H1 (cell line): ENCODE measurements at regions not wholly inside any gene's neighbourhood (a gene's known extent, or its start where the extent isn't known, plus 50 kb on each side); places are given as distances from the start of the nearest gene placed in this dataset.

Experiments used
- MAFK ChIP-seq: IDR thresholded peaks from 2 replicates; pipeline ENCODE4 v1.6.1; 2012; ENCODE audit warnings: low read depth, mild to moderate bottlenecking, improper control_type of control experiment, low read length
- TF ChIP-seq, protein P1 (sequence below), 3 experiments: IDR thresholded peaks; 1 replicate in 2 of 3; 2 replicates in 1 of 3; pipeline versions ENCODE4 v1.5.1 to v1.6.1; 2011; ENCODE audit warnings: low read length in 3 of 3, mild to moderate bottlenecking in 3 of 3, inconsistent platforms in 2 of 3, low read depth in 1 of 3, moderate library complexity in 1 of 3; ENCODE audit not compliant: insufficient read depth in 1 of 3; ENCODE audit errors: control extremely low read depth in 1 of 3

DNA sequence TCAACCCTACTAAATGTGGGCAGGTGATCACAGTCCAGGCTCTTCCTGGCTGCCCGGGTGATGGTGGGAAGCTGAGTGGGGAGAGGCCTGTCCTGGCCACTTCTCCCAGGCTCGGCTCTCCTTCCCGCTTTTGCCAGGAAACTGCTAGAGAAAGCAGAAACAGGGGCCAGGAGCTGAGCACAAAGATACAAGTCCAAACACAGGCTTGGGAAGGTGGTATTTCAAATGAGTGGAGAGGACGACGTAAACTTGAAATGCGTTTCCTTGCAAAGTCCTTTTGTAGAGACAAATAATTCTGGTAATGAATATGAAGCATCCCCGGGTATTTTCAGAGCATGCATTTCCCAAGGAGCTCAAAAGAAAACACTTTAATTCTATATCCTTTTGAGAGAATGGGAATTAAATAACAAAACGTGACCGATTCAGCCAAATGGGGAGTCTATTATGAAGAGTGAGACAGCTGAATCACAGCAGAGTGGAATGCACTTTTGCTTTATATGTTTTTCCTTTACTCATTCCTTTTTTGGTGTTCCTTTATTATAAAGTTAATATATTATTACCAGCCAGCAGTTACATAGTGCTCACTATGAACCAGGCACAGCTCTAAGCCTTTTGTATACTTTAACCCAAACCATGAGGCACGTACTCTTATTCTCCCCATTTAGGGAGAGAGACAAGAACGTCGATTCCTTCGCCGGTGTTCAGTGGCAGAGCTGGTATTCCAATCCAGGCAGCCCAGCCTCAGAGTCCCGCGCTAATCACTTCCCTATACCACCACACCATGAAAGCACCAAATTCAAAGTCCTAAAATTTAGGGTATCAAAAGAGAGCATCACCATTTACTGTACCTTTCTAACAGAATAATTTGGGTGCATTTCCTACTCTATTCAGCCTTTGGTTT is 218.2 kb upstream of the KLF14 start:
- TF ChIP-seq, protein P1, sequence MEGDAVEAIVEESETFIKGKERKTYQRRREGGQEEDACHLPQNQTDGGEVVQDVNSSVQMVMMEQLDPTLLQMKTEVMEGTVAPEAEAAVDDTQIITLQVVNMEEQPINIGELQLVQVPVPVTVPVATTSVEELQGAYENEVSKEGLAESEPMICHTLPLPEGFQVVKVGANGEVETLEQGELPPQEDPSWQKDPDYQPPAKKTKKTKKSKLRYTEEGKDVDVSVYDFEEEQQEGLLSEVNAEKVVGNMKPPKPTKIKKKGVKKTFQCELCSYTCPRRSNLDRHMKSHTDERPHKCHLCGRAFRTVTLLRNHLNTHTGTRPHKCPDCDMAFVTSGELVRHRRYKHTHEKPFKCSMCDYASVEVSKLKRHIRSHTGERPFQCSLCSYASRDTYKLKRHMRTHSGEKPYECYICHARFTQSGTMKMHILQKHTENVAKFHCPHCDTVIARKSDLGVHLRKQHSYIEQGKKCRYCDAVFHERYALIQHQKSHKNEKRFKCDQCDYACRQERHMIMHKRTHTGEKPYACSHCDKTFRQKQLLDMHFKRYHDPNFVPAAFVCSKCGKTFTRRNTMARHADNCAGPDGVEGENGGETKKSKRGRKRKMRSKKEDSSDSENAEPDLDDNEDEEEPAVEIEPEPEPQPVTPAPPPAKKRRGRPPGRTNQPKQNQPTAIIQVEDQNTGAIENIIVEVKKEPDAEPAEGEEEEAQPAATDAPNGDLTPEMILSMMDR (IDR thresholded peaks at IDR 0.05; ENCODE audit: control extremely low read depth in 1 of 3, insufficient read depth in 1 of 3, low read depth in 1 of 3, low read length in 3 of 3) = no peak
- TF ChIP-seq MAFK = no peak
